Stimulated activated CD4-positive, alpha-beta T cell treated with anti-CD3 and anti-CD28 coated beads, Interleukin-2, amount 100 ng/mL, for 4 hours (primary cell): ENCODE measurements at regions not wholly inside any gene's neighbourhood (a gene's known extent, or its start where the extent isn't known, plus 50 kb on each side); places are given as distances from the start of the nearest gene placed in this dataset.
"Not testable (repeated sequence)": the region's sequence is repeated elsewhere in the genome, so short reads cannot be mapped to it uniquely, and the experiment has no call there.

Experiments
- DNase-seq: peaks from one replicate; pipeline ENCODE4 v3.0.0-alpha.2; 2020; ENCODE audit warnings: low read depth

- DNase-seq, result no peak
Measured at GRCh38 chr6:102759415-102759814, 1365.9 kb downstream of the GRIK2 start.

- DNase-seq, result not testable (repeated sequence)
Measured at GRCh38 chr6:102758536-102758935, 1365.0 kb downstream of the GRIK2 start.

- no peak for DNase-seq
Measured at GRCh38 chr6:102749210-102749971, 1355.9 kb downstream of the GRIK2 start.

GRCh38 chr6:102746941-102747340 lies 1353.4 kb downstream of the GRIK2 start:
- no peak for DNase-seq

- DNase-seq, result no peak
Measured at GRCh38 chr6:102742754-102743356, 1349.3 kb downstream of the GRIK2 start.

- no peak for DNase-seq
Measured at GRCh38 chr6:102742028-102742427, 1348.5 kb downstream of the GRIK2 start.

- no peak for DNase-seq
Measured at GRCh38 chr6:102736941-102737368, 1343.4 kb downstream of the GRIK2 start.

- no peak for DNase-seq
Measured at GRCh38 chr6:102732898-102733297, 1339.4 kb downstream of the GRIK2 start.

GRCh38 chr6:102722086-102722485 lies 1328.6 kb downstream of the GRIK2 start:
- not testable (repeated sequence) for DNase-seq

- DNase-seq, result no peak
Measured at GRCh38 chr6:102717737-102718456, 1324.4 kb downstream of the GRIK2 start.

- no peak for DNase-seq
Measured at GRCh38 chr6:102717252-102717651, 1323.7 kb downstream of the GRIK2 start.

GRCh38 chr6:102701019-102701418 lies 1307.5 kb downstream of the GRIK2 start:
- no peak for DNase-seq

GRCh38 chr6:102686461-102686860 lies 1293.0 kb downstream of the GRIK2 start:
- DNase-seq, result no peak

GRCh38 chr6:102680413-102680812 lies 1286.9 kb downstream of the GRIK2 start:
- DNase-seq, result no peak

- DNase-seq, result no peak
Measured at GRCh38 chr6:102679865-102680264, 1286.4 kb downstream of the GRIK2 start.

- no peak for DNase-seq
Measured at GRCh38 chr6:102677225-102677624, 1283.7 kb downstream of the GRIK2 start.

- no peak for DNase-seq
Measured at GRCh38 chr6:102670735-102671134, 1277.2 kb downstream of the GRIK2 start.

- DNase-seq, result no peak
Measured at GRCh38 chr6:102662851-102663250, 1269.3 kb downstream of the GRIK2 start.

GRCh38 chr6:102660303-102660702 lies 1266.8 kb downstream of the GRIK2 start:
- DNase-seq, result no peak

GRCh38 chr6:102655823-102656222 lies 1262.3 kb downstream of the GRIK2 start:
- no peak for DNase-seq

GRCh38 chr6:102641426-102641825 lies 1247.9 kb downstream of the GRIK2 start:
- DNase-seq, result no peak

- DNase-seq, result no peak
Measured at GRCh38 chr6:102631921-102632320, 1238.4 kb downstream of the GRIK2 start.

- DNase-seq, result no peak
Measured at GRCh38 chr6:102623201-102623600, 1229.7 kb downstream of the GRIK2 start.
